Calu3 (cell line): ENCODE measurements at regions not wholly inside any gene's neighbourhood (a gene's known extent, or its start where the extent isn't known, plus 50 kb on each side); places are given as distances from the start of the nearest gene placed in this dataset.

ENCODE experiments used
- BruUV-seq: library from RNA; stranded (reverse); fragments of 400-500 nt; replicated peaks from 2 replicates; lab custom pipeline; 2021; lab: Mats Ljungman, UMichigan
- CTCF ChIA-PET: fragments of 300-600 bp; sonication (Branson Sonifier 250); formaldehyde crosslinking; loops from one replicate; lab custom pipeline; 2022; ENCODE audit warnings: antibody characterized with exemption; lab: Charles Lee
- DNase-seq: peaks from one replicate; pipeline ENCODE4 v3.0.0; 2022
- H3K27ac Mint-ChIP-seq: one replicate; pipeline ENCODE4 v1.8.0; 2022; ENCODE audit warnings: mixed read lengths; ENCODE audit not compliant: unreplicated experiment
- H3K27me3 Mint-ChIP-seq: one replicate; pipeline ENCODE4 v1.8.0; 2022; ENCODE audit warnings: mixed read lengths; ENCODE audit not compliant: unreplicated experiment
- H3K36me3 Mint-ChIP-seq: one replicate; pipeline ENCODE4 v1.8.0; 2022; ENCODE audit warnings: mild to moderate bottlenecking, moderate library complexity, mixed read lengths; ENCODE audit not compliant: insufficient read depth, unreplicated experiment
- H3K4me1 Mint-ChIP-seq: one replicate; pipeline ENCODE4 v1.8.0; 2022; ENCODE audit warnings: mild to moderate bottlenecking, low read depth, mixed read lengths; ENCODE audit not compliant: unreplicated experiment
- H3K4me3 Mint-ChIP-seq: one replicate; pipeline ENCODE4 v1.8.0; 2022; ENCODE audit warnings: mild to moderate bottlenecking, low read depth, moderate library complexity, mixed read lengths; ENCODE audit not compliant: unreplicated experiment
- H3K9me3 Mint-ChIP-seq: one replicate; pipeline ENCODE4 v1.8.0; 2022; ENCODE audit warnings: low read depth, mixed read lengths; ENCODE audit not compliant: unreplicated experiment
- CTCF ChIP-seq: fragments of 200-600 bp; IDR thresholded peaks from one replicate; pipeline ENCODE4 v1.8.0; 2022; ENCODE audit warnings: antibody characterized with exemption; ENCODE audit not compliant: unreplicated experiment
- intact Hi-C: fragments of 100-400 bp; cut with micrococcal nuclease; formaldehyde crosslinking; loops from one replicate; pipeline ENCODE4 v1.10.0; 2022; ENCODE audit not compliant: unreplicated experiment

GRCh38 chr2:145984580-145984979 lies 1464.7 kb upstream of the ZEB2 start:
- intact Hi-C loops = no loop called here
- BruUV-seq = no TSS peak
- no peak for TF ChIP-seq CTCF
- Mint-ChIP-seq H3K4me3 (no peak overlapping the region), H3K27ac (no peak overlapping the region), H3K36me3 (no peaks in the 10 kb centered on the region), H3K9me3 (no peaks in the 10 kb centered on the region), H3K27me3 (no peaks in the 10 kb centered on the region), H3K4me1 (peaks cover 26% of the 10 kb centered on the region)
- DNase-seq = peak; percentile 15
- CTCF ChIA-PET = no interaction called here

GRCh38 chr2:145980318-145980717 lies 1460.4 kb upstream of the ZEB2 start:
- Mint-ChIP-seq H3K27me3 (no peaks in the 10 kb centered on the region), H3K9me3 (no peaks in the 10 kb centered on the region), H3K4me3 (no peak overlapping the region), H3K4me1 (peaks cover 17% of the 10 kb centered on the region), H3K27ac (no peak overlapping the region), H3K36me3 (no peaks in the 10 kb centered on the region)
- no peak for DNase-seq
- intact Hi-C loops = no loop called here
- CTCF ChIA-PET = no interaction called here
- BruUV-seq = no TSS peak
- no peak for TF ChIP-seq CTCF

GRCh38 chr2:145975406-145975805 lies 1455.5 kb upstream of the ZEB2 start:
- H3K27me3 Mint-ChIP-seq = no peaks in the 10 kb centered on the region
- no peak for TF ChIP-seq CTCF
- H3K4me1 Mint-ChIP-seq = no peaks in the 10 kb centered on the region
- no peak for DNase-seq
- no TSS peak for BruUV-seq
- intact Hi-C loops = no loop called here
- no peaks in the 10 kb centered on the region for H3K36me3 Mint-ChIP-seq
- CTCF ChIA-PET = no interaction called here
- H3K4me3 Mint-ChIP-seq = no peak overlapping the region
- no peak overlapping the region for H3K27ac Mint-ChIP-seq
- no peaks in the 10 kb centered on the region for H3K9me3 Mint-ChIP-seq

GRCh38 chr2:145961846-145962245 lies 1441.9 kb upstream of the ZEB2 start:
- DNase-seq = no peak
- H3K27ac Mint-ChIP-seq = no peak overlapping the region
- intact Hi-C loops = no loop called here
- H3K36me3 Mint-ChIP-seq = no peaks in the 10 kb centered on the region
- BruUV-seq = no TSS peak
- no peaks in the 10 kb centered on the region for H3K4me1 Mint-ChIP-seq
- no peak overlapping the region for H3K4me3 Mint-ChIP-seq
- no peaks in the 10 kb centered on the region for H3K27me3 Mint-ChIP-seq
- peaks cover 9% of the 10 kb centered on the region for H3K9me3 Mint-ChIP-seq
- no peak for TF ChIP-seq CTCF
- CTCF ChIA-PET = interaction anchor here (0.6 kb wide), 1 partner anchor 1249 kb away, joined by 8 read pairs; no protein-coding TSS in a partner anchor
